GM19043 (cell line): ENCODE measurements at regions not wholly inside any gene's neighbourhood (a gene's known extent, or its start where the extent isn't known, plus 50 kb on each side); places are given as distances from the start of the nearest gene placed in this dataset.

Source experiments
- ATAC-seq: cut with Tn5 transposase; IDR thresholded peaks from one replicate; pipeline ENCODE4 v1.9.1; 2021; ENCODE audit warnings: low read depth; ENCODE audit not compliant: unreplicated experiment

- no peak for ATAC-seq
Observed at GRCh38 chr2:139083121-139083520, 302.9 kb upstream of the NXPH2 start.

GRCh38 chr2:139080244-139080643 is 300.1 kb upstream of the NXPH2 start:
- ATAC-seq, result no peak

- no peak for ATAC-seq
Observed at GRCh38 chr2:139079311-139079710, 299.1 kb upstream of the NXPH2 start.

GRCh38 chr2:139078376-139078775 is 298.2 kb upstream of the NXPH2 start:
- ATAC-seq, result no peak

GRCh38 chr2:139077099-139077737 is 297.0 kb upstream of the NXPH2 start:
- no peak for ATAC-seq

GRCh38 chr2:139067874-139068273 is 287.7 kb upstream of the NXPH2 start:
- ATAC-seq, result no peak

- ATAC-seq, result no peak
Observed at GRCh38 chr2:139067072-139067471, 286.9 kb upstream of the NXPH2 start.

- no peak for ATAC-seq
Observed at GRCh38 chr2:139064159-139064558, 284.0 kb upstream of the NXPH2 start.

GRCh38 chr2:139059617-139060016 is 279.4 kb upstream of the NXPH2 start:
- ATAC-seq, result no peak

GRCh38 chr2:139055202-139055601 is 275.0 kb upstream of the NXPH2 start:
- no peak for ATAC-seq

- no peak for ATAC-seq
Observed at GRCh38 chr2:139048017-139048416, 267.8 kb upstream of the NXPH2 start.

GRCh38 chr2:139045524-139045923 is 265.3 kb upstream of the NXPH2 start:
- no peak for ATAC-seq

- ATAC-seq, result no peak
Observed at GRCh38 chr2:139034064-139034463, 253.9 kb upstream of the NXPH2 start.

- no peak for ATAC-seq
Observed at GRCh38 chr2:139033300-139033699, 253.1 kb upstream of the NXPH2 start.

- ATAC-seq, result no peak
Observed at GRCh38 chr2:139031722-139032121, 251.5 kb upstream of the NXPH2 start.

GRCh38 chr2:139020287-139020686 is 240.1 kb upstream of the NXPH2 start:
- no peak for ATAC-seq

GRCh38 chr2:139018252-139018651 is 238.1 kb upstream of the NXPH2 start:
- ATAC-seq, result no peak

- no peak for ATAC-seq
Observed at GRCh38 chr2:139007130-139007529, 226.9 kb upstream of the NXPH2 start.

GRCh38 chr2:139000131-139000785 is 220.1 kb upstream of the NXPH2 start:
- ATAC-seq, result no peak

- no peak for ATAC-seq
Observed at GRCh38 chr2:138997856-138998517, 217.8 kb upstream of the NXPH2 start.

GRCh38 chr2:138997346-138997745 is 217.2 kb upstream of the NXPH2 start:
- ATAC-seq, result no peak

GRCh38 chr2:138994502-138994901 is 214.3 kb upstream of the NXPH2 start:
- no peak for ATAC-seq
